ENCODE measurements at regions not wholly inside any gene's neighbourhood (a gene's known extent, or its start where the extent isn't known, plus 50 kb on each side); places are given as distances from the start of the nearest gene placed in this dataset.
"Not testable (repeated sequence)": the region's sequence is repeated elsewhere in the genome, so short reads cannot be mapped to it uniquely, and the experiment has no call there.

GRCh38 chr7:65510187-65510538, 136.5 kb downstream of the ZNF92 start:
- not testable (repeated sequence) for TF ChIP-seq CTCF (IDR thresholded peaks at IDR 0.05; ENCODE audit: poor library complexity, severe bottlenecking); EZH2 (IDR thresholded peaks at IDR 0.05; ENCODE audit: borderline replicate concordance, insufficient read depth, low read length, poor library complexity, severe bottlenecking); REST (IDR thresholded peaks at IDR 0.05; ENCODE audit: borderline replicate concordance); POLR2AphosphoS5 (IDR thresholded peaks at IDR 0.05); TAF1 (IDR thresholded peaks at IDR 0.05; ENCODE audit: low read depth); EP300 (conservative IDR thresholded peaks at IDR 0.05; ENCODE audit: poor library complexity, severe bottlenecking); MXI1 (conservative IDR thresholded peaks at IDR 0.05; ENCODE audit: poor library complexity, severe bottlenecking)

All from neural cell (in vitro differentiated cells).